NCI-H2081 treated with DMSO at 0.1 percent for 48 hours (cell line): ENCODE measurements at regions not wholly inside any gene's neighbourhood (a gene's known extent, or its start where the extent isn't known, plus 50 kb on each side); places are given as distances from the start of the nearest gene placed in this dataset.

Experiments used
- DNase-seq: peaks from one replicate; lab custom pipeline; 2025; lab: John Stamatoyannopoulos, UW

DNA sequence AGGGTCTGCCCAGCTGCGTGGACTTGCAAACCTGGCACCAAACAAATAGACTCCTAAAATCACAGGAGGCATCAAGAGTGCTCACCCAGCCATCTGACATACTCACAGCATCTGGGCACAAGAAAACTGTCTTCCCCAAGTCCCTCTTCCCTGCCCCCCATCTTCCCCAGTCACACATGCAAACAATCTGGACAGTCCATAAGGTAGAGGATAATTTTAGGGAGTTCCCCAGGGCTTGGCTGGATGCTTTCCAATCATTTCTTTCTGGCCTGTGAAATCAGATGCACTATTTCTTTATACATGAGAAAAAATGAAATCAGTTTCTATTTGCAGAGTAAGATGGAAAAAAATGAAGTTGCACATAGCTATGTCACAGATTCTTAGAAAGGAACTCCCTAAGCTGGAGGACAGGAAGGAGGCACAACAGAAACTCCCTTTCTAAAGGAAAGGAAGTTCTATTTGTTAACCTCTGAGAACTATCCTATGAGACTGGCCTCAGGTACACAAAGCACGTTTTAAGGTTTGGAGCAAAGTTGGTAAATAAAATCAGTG lies 342.3 kb downstream of the HNRNPD start:
- DNase-seq, result no peak

DNA sequence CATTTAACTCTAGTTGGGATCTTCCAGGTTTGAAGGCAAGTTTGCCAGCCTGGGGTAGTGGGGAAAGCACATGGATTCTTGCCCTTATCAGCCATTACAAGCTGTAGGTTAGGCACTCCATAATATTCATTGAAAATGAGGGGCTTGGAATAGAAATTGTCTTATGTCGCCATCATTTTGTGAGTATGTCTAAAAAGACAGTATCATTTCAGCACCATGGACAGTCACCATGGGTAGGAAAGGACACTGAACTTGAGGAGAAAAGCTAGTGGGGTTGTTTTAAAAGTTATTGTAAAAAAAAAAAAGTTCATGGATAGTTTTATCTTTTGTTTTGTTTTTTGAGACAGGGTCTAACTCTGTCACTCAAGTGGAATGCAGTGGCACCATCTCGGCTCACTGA lies 356.1 kb downstream of the HNRNPD start:
- no peak for DNase-seq

DNA sequence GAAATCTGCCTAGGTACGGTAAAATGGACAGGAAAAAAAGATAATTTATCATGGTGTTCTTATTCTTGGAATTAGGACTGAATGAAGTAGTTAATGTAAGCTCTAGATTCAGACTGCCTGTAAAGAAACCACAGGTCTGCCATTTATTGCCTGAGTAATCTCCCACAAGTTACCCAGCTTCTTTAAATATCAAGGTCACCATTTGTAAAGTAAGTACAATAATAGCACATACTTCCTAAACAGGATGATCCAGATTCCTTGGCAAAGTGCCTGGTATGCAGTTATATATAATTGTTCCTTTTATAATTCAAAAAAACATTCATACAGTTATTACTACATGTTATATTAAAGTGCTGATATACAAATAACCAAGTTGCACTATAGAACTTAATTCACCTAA lies 368.6 kb downstream of the HNRNPD start:
- DNase-seq, result no peak

DNA sequence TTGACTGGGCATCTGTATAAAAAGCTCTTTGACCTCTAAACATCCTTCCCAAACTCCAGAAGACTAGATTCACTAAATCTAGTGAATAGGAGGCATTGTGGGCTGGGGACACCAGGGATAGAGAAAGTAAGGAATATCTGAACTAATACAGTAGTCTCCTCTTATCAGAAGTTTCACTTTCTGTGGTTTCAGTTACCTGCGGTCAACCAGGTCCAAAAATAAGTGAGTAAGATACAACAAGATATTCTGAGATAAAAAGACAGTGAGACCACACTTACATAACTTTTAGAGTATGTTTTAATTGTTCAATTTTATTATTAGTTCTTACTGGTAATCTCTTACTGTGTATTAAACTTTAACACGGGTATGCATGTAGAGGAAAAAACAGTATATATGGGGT lies 376.5 kb downstream of the HNRNPD start:
- DNase-seq, result no peak

- no peak for DNase-seq
Measured at GRCh38 chr4:81990898-81991297, 382.9 kb downstream of the HNRNPD start.

- no peak for DNase-seq
Measured at GRCh38 chr4:81990211-81990610, 383.6 kb downstream of the HNRNPD start.

DNA sequence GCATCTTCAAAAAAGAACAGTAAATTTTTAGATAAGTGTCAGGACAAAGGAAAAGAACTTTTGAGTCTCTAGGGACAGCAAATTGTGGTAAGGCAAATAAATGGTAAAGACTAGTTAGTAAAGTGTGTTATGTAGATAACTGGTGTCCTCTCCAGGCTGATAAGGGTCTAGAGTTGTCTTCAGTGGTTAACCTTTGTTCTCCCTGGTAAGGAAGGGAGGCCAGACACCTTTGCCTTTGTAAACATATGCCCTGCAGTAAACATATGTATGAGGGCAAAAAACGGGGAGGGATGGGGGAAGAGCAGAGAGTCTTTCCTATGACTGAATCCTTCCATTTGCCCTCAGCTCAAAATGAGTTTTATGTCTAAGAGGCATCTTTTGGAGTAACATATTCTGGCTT lies 384.6 kb downstream of the HNRNPD start:
- no peak for DNase-seq

- no peak for DNase-seq
Measured at GRCh38 chr4:81988178-81988577, 385.6 kb downstream of the HNRNPD start.

GRCh38 chr4:81984746-81985145 lies 389.0 kb downstream of the HNRNPD start:
- DNase-seq, result no peak

GRCh38 chr4:81982846-81983540 lies 390.8 kb downstream of the HNRNPD start:
- DNase-seq, result no peak

DNA sequence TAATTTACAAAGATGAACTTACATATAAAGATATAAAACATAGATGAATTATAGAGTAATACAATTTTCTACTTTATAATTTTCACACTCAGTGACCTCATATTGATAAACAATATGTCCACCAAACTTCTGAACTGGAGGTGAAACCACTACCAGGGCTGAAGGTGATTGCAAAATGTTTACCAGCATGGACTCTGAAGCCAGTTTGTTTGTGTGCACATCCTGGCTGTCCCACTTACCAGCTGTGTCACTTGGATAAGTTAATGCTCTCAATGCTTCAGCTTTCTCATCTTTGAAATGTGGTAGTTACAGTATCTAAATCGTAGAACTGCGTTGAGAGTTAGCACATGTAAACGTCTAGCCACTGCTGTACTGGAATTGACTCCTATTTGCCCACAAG lies 392.6 kb downstream of the HNRNPD start:
- DNase-seq, result no peak

- DNase-seq, result no peak
Measured at GRCh38 chr4:81974523-81974922, 399.3 kb downstream of the HNRNPD start.

DNA sequence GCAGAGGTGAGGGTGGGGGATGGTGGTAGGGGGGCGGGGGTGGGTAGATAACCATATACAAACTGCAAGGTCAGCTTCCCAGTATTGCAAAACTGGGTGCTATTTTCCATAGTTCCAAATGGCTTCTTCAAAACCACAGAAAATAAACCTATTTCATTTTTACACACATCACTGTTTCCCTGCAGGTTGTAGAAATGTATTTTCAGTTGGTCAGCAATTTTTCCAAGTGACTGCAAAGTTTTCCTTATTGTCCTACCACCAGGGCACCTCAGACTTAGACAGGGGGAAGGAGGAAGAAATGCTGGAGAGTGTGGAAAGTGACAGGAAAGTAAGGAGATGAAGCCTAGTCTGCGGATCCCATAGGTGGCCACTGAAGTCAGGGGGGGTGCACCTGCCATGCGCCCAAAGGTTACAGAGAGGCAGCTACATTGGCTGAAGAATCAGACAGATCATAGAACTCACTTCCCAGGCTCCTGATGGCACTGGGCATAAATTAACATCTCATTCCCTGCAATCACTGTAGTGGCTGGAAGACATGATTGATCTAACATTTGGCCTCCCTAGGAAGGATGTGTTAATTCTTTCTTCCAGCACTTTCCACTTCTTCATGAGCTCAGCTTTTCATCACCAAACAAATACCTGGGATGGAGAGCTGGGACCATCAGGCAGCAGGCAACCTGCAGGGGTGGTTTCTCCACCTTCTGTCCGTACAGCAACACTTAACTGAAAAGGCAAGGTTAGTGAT lies 402.0 kb downstream of the HNRNPD start:
- DNase-seq, result no peak

DNA sequence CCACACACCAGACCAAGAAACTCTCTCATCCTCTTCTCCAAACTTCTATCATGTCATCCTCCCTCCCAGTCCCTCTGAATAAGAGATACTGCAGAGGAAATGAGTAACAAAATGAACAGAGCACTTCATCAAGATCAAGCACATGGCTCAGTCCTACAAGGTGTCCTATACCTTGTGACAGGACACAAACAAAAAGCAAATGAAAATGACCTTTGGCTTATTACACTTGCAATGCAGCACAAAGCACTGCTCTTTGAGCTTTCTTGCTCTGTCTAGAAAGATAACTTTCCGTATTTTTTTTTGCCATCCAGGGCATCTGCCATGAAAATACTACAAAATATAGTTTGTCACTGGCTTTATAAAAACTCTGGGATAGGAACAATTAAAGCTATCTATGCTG lies 402.7 kb downstream of the HNRNPD start:
- no peak for DNase-seq

- no peak for DNase-seq
Measured at GRCh38 chr4:81970454-81970853, 403.3 kb downstream of the HNRNPD start.

DNA sequence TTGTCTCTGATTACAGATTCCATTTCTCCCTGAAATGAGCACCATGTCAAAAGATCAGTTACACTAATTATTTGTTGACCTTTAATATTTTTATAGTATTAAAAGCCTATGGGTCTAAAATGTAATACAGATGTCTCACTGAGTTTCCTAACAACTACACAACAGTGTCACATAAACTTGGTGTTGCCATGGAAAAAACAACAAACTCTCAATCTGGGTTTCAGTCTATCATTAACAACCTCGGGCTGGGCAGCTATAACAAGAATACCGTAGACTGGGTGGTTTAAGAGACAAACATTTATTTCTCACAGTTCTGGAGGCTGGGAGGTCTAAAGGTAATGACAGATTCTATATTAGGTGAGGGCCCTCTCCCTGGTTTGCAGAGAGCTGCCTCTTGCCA lies 407.1 kb downstream of the HNRNPD start:
- no peak for DNase-seq

GRCh38 chr4:81965911-81966310 lies 407.9 kb downstream of the HNRNPD start:
- no peak for DNase-seq

DNA sequence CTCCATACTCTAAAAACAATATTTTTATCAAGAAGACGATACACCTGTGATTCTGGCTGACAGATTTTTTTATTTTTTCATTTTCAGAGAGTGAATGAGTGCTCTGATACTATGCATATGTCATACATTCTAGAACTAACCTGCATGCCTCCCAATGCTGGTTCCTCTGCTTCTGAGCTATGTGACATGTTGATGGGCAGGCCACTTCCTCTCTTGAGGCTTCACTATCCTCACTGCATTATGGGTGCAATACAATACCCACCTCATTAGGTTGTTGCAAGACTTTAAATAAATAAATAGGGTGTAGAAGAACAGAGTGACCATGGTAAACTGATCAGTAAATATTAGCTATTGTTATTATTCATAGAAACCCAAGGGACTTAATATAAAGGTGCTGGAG lies 408.3 kb downstream of the HNRNPD start:
- no peak for DNase-seq

DNA sequence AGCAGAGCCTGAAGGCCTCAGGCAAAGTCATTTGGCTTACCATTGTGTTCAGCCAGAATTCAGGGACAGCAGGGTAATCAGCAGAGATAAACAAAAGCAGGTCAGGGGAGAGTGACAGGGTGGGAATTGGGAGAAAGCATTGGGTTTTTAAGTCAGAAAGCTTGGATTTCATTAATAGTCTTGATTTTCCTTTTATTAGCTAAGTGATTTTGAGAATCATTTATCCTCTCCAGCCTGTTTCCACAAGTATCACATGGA lies 410.1 kb downstream of the HNRNPD start:
- DNase-seq, result no peak

DNA sequence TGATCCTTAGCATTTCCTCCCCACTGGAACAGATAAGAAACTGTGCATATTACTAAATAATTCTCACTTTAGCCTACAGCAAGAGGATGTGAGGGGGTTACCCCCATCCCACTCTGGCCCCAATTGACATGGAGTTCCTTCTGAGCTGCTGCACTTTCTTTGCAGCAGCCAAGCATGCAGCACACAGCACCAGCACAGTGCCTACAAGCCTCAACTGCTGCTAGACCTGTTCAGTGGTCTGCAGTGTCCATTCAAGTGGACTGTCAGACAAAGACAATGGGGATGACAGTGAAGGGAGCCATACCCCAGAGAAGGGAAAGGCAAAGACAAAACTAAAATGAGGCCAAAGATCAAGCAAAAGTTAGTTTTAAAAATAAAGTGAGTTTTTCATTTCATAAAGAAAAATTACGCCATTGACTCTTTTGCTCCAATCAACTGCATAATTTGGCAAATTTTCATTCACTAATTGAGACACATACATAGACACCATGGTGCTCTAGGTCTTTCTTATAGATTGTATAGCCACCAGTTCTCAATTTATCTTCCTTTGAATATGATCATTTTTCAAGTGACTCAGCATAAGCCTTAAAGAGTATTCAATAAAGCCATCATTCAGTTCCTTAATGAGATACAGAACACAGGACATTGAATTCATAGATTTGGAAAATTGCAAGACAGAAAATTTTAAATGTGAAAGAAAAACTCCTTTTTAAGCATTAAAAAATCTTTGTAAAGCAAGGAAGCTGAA lies 410.6 kb downstream of the HNRNPD start:
- no peak for DNase-seq

DNA sequence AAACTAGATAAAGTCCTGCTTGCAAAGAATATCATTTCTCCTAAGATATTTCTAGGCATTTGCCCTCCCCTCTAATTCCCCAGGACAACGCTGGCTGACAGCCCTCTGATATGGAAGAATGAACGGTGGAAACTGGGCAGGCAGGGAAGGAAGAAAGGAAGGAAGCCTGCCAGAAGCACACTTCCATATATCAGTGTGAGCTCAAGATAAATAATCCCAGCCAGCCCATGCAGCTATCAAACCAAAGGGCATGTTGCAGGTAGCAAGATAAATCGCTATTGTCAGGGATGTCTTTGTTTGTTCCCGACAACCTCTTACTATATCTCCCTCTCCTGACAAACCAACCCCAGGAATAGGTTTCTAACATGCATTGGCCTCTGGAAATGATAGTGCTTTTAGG lies 412.8 kb downstream of the HNRNPD start:
- no peak for DNase-seq

DNA sequence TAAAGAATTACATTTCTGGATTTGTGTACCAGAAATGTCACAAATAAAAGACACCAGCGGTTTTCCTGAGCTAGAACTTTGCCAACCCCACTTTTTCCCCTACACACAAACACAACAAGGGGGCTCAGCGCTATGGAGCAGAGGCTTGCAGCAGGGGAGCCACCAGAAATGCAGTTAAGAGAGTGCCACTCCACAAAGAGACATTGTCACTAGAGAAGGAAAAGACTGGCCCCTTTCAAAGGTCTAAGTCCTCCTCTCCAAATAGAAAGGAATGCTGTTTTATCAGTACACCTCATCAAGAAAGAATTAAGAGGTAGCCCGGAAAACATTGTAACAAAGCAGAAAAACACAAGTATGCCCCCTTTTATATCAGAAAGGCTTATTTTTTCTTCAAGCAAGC lies 419.5 kb downstream of the HNRNPD start:
- no peak for DNase-seq

DNA sequence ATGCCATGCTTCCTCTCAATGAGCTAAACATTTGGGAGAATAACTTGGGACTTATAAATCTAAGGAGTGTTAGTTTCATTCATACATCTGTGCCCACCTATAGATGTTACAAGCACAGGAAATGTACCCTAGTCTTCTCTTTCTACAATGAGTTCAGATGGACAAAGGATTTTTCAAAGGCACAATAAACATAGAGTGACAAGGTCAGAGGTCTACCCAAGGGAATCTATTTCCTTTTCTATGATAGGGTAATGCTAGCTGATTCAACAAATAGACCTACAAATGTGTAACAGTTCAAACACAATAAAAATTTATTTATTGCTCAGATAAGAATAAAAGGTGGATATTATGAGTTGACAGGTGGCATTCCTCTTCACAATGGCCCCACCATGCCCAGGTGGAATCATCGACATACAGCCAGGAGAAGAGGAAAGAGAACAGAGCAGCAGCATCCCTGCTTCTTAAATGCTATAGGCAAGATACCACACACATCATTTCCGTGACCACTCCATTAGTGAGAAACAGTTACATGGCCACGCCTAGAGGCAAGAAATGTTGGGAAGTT lies 421.8 kb downstream of the HNRNPD start:
- DNase-seq, result no peak
